HEK293 (cell line): ENCODE measurements at regions not wholly inside any gene's neighbourhood (a gene's known extent, or its start where the extent isn't known, plus 50 kb on each side); places are given as distances from the start of the nearest gene placed in this dataset.

Experiments used
- CTCF ChIP-seq: fragments of 450-650 bp; formaldehyde crosslinking; IDR thresholded peaks from 2 replicates; pipeline ENCODE4 v1.5.1; 2016; ENCODE audit warnings: missing biosample characterization, missing genetic modification characterization
- KLF10 ChIP-seq: fragments of 450-650 bp; IDR thresholded peaks from 2 replicates; pipeline ENCODE4 v1.5.1; 2018; ENCODE audit warnings: missing biosample characterization, mild to moderate bottlenecking, missing genetic modification characterization
- MYNN ChIP-seq: fragments of 450-650 bp; formaldehyde crosslinking; IDR thresholded peaks from 2 replicates; pipeline ENCODE4 v1.5.1; 2016; ENCODE audit warnings: missing biosample characterization, missing genetic modification characterization, borderline replicate concordance
- SP2 ChIP-seq: fragments of 450-650 bp; formaldehyde crosslinking; IDR thresholded peaks from 2 replicates; pipeline ENCODE4 v1.5.1; 2016; ENCODE audit warnings: missing biosample characterization, missing genetic modification characterization
- ZBTB1 ChIP-seq: fragments of 450-650 bp; formaldehyde crosslinking; IDR thresholded peaks from 2 replicates; pipeline ENCODE4 v1.5.1; 2016; ENCODE audit warnings: missing biosample characterization, missing genetic modification characterization
- ZNF121 ChIP-seq: fragments of 450-650 bp; formaldehyde crosslinking; IDR thresholded peaks from 2 replicates; pipeline ENCODE4 v1.5.1; 2016; ENCODE audit warnings: missing biosample characterization, missing genetic modification characterization
- ZNF175 ChIP-seq: fragments of 450-650 bp; formaldehyde crosslinking; IDR thresholded peaks from 2 replicates; pipeline ENCODE4 v1.5.1; 2016; ENCODE audit warnings: missing biosample characterization, missing genetic modification characterization
- ZNF416 ChIP-seq: fragments of 450-650 bp; formaldehyde crosslinking; IDR thresholded peaks from 2 replicates; pipeline ENCODE4 v1.5.1; 2016; ENCODE audit warnings: missing biosample characterization, missing genetic modification characterization
- ZNF423 ChIP-seq: fragments of 450-650 bp; formaldehyde crosslinking; IDR thresholded peaks from 2 replicates; pipeline ENCODE4 v1.5.1; 2016; ENCODE audit warnings: missing biosample characterization, missing genetic modification characterization
- ZNF639 ChIP-seq: fragments of 450-650 bp; formaldehyde crosslinking; IDR thresholded peaks from 2 replicates; pipeline ENCODE4 v1.5.1; 2016; ENCODE audit warnings: missing biosample characterization, missing genetic modification characterization
- ZNF670 ChIP-seq: fragments of 450-650 bp; formaldehyde crosslinking; IDR thresholded peaks from 2 replicates; pipeline ENCODE4 v1.5.1; 2016; ENCODE audit warnings: missing biosample characterization, missing genetic modification characterization, low read depth
- ZNF792 ChIP-seq: fragments of 450-650 bp; formaldehyde crosslinking; IDR thresholded peaks from 2 replicates; pipeline ENCODE4 v1.5.1; 2016; ENCODE audit warnings: missing biosample characterization, missing genetic modification characterization

GRCh38 chr21:27462726-27463125 lies 495.8 kb upstream of the ADAMTS5 start:
- TF ChIP-seq CTCF (tag by site-specific recombination) (no peak), MYNN (tag by site-specific recombination) (no peak), ZNF416 (tag by site-specific recombination) (no peak), SP2 (tag by site-specific recombination) (no peak), ZNF175 (tag by site-specific recombination) (no peak), ZNF670 (no peak), ZNF639 (tag by site-specific recombination) (no peak), ZNF423 (tag by site-specific recombination) (no peak), ZNF121 (no peak), KLF10 (tag by site-specific recombination) (no peak), ZNF792 (tag by site-specific recombination) (no peak), ZBTB1 (tag by site-specific recombination) (no peak)
